T-cell (primary cell): ENCODE measurements at regions not wholly inside any gene's neighbourhood (a gene's known extent, or its start where the extent isn't known, plus 50 kb on each side); places are given as distances from the start of the nearest gene placed in this dataset.

Source experiments
- ATAC-seq, 4 experiments: fragments of 200-7000 bp in 3 of 4; fragments of 150-1000 bp in 1 of 4; cut with Tn5 transposase; replicated peaks in 1 of 4; 1 replicate in 3 of 4; 2 replicates in 1 of 4; pipeline ENCODE4 v1.10.0; 2021; ENCODE audit warnings: moderate library complexity in 3 of 4, mild to moderate bottlenecking in 2 of 4, moderate number of reproducible peaks in 1 of 4
- CTCF ChIA-PET, 2 donors: fragments of 300-600 bp; sonication (Branson Sonifier 250); formaldehyde crosslinking; loops; one replicate each; lab custom pipeline; 2022; ENCODE audit warnings: antibody characterized with exemption in 2 of 2; lab: Charles Lee
- POLR2A ChIA-PET, 2 donors: fragments of 300-600 bp; sonication (Branson Sonifier 250); formaldehyde crosslinking; loops; one replicate each; lab custom pipeline; 2022; ENCODE audit warnings: antibody characterized with exemption in 2 of 2; lab: Charles Lee
- DNase-seq, 35 experiments: peaks; one replicate each; pipeline versions ENCODE4 v3.0.0 to v3.0.0-alpha.2; 2013 to 2023
- H3K27ac ChIP-seq: one replicate; pipeline ENCODE4 v1.5.1; 2013; ENCODE audit warnings: low read length
- H3K27me3 ChIP-seq, 2 experiments: replicated peaks in 1 of 2; 1 replicate in 1 of 2; 2 replicates in 1 of 2; pipeline versions ENCODE4 v1.6.1 to v1.7.0; 2013; ENCODE audit warnings: low read length in 1 of 2, mixed read lengths in 1 of 2; ENCODE audit not compliant: control insufficient read depth in 2 of 2, insufficient read depth in 2 of 2; ENCODE audit errors: extremely low read depth in 1 of 2
- H3K36me3 ChIP-seq, 2 donors: 1 replicate in 1 of 2; 2 replicates in 1 of 2; pipeline versions ENCODE4 v1.6.1 to v1.7.0; 2013; ENCODE audit warnings: low read length in 1 of 2; ENCODE audit not compliant: control insufficient read depth in 2 of 2, insufficient read depth in 1 of 2; ENCODE audit errors: extremely low read depth in 1 of 2
- H3K4me1 ChIP-seq, 2 experiments: 1 replicate in 1 of 2; 2 replicates in 1 of 2; pipeline versions ENCODE4 v1.6.1 to v1.7.0; 2013; ENCODE audit warnings: low read length in 2 of 2, mixed read lengths in 1 of 2; ENCODE audit not compliant: insufficient read depth in 2 of 2, control insufficient read depth in 1 of 2; ENCODE audit errors: extremely low read depth in 1 of 2
- H3K4me3 ChIP-seq, 2 donors: 1 replicate in 1 of 2; 2 replicates in 1 of 2; pipeline versions ENCODE4 v1.5.1 to v1.7.0; 2013; ENCODE audit warnings: mild to moderate bottlenecking in 2 of 2, low read length in 1 of 2, moderate library complexity in 1 of 2; ENCODE audit not compliant: control insufficient read depth in 1 of 2; ENCODE audit errors: extremely low read depth in 1 of 2
- H3K9me3 ChIP-seq: 2 replicates; pipeline ENCODE4 v1.7.0; 2013
- H3K27ac Mint-ChIP-seq, 2 donors: one replicate each; pipeline ENCODE4 v1.8.0; 2020 to 2021; ENCODE audit warnings: mild to moderate bottlenecking in 2 of 2, mixed read lengths in 2 of 2
- H3K27me3 Mint-ChIP-seq, 2 donors: one replicate each; pipeline ENCODE4 v1.8.0; 2021 to 2022; ENCODE audit warnings: mixed read lengths in 2 of 2
- H3K36me3 Mint-ChIP-seq: one replicate; pipeline ENCODE4 v1.8.0; 2021; ENCODE audit warnings: mixed read lengths
- H3K4me1 Mint-ChIP-seq, 3 donors: one replicate each; pipeline ENCODE4 v1.8.0; 2020 to 2022; ENCODE audit warnings: mixed read lengths in 3 of 3, mild to moderate bottlenecking in 1 of 3
- H3K4me3 Mint-ChIP-seq, 3 donors: one replicate each; pipeline ENCODE4 v1.8.0; 2020 to 2022; ENCODE audit warnings: mild to moderate bottlenecking in 3 of 3, mixed read lengths in 3 of 3, moderate library complexity in 3 of 3
- H3K9me3 Mint-ChIP-seq, 3 donors: one replicate each; pipeline ENCODE4 v1.8.0; 2020 to 2022; ENCODE audit warnings: mixed read lengths in 3 of 3
- WGBS: methylation state at CpG from one replicate; pipeline ENCODE4 v1.1.5; 2013; ENCODE audit warnings: missing lambda C conversion rate; ENCODE audit not compliant: insufficient coverage; 5-methylcytosine and 5-hydroxymethylcytosine counted together

DNA sequence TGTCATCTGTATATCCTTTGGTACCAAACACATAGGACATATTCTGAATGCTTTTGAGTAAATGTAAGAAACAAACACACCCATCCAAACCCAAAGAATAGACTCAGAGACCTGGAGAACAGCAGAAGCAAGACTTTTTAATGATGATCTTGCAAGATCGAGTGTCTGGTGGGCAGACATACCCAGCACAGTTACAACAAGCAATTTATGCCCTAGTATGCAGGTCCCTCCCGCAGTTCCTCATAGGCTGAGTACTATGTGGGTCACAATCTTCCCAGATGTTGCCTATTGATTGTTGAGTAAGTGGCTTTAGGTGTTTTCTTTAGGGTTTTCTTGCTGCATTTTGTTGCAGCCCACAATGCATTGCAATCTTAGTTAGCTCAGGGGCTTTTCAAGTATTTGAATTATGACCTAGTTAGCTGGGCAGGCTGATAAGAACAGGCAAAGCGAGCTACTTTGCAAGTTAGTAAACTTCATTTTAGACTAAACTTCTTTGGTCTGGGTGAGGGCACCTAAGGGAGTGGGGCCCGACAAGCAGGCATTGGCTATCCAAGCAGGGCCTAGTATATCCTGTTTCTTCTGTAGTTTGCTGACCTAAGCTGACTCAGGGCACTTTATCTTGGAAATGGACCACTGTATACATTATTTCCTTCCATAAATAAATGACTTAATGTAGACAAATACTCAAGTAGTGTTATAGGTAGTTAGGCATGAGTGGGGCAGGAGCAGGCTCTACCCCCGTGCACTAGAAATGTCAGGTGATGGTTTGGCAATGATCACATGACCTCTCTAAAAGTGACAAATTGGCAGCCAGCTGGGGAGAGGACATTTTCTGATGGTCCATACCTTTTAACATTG lies 87.3 kb upstream of the LIPC start:
- Mint-ChIP-seq H3K27me3 (no peaks in the 10 kb centered on the region), H3K4me1 (peaks cover 0 to 6% (median 0%) of the 10 kb centered on the region in 3 donors), H3K4me3 (no peak overlapping the region), H3K9me3 (no peaks in the 10 kb centered on the region), H3K27ac (no peak overlapping the region), H3K36me3 (no peaks in the 10 kb centered on the region)
- no peaks in the 10 kb centered on the region for H3K9me3 ChIP-seq
- DNase-seq (no peak), ATAC-seq (no peak)
- H3K4me3 ChIP-seq, result no peak overlapping the region
- no peaks in the 10 kb centered on the region for H3K27me3 ChIP-seq
- no peak overlapping the region for H3K27ac ChIP-seq
- no peaks in the 10 kb centered on the region for H3K4me1 ChIP-seq
- WGBS, result 100% methylated on average over 1 of the region's 5 CpGs
- H3K36me3 ChIP-seq, result no peaks in the 10 kb centered on the region
- CTCF ChIA-PET, result no interaction called here
- POLR2A ChIA-PET, result interaction anchor here (0.6 to 0.8 kb wide), 2 partner anchors 21 to 22 kb away, joined by 3 read pairs; no protein-coding TSS in a partner anchor

GRCh38 chr15:58346361-58346760 lies 85.4 kb upstream of the LIPC start:
- WGBS, result 94% methylated on average over 2 of the region's 3 CpGs
- no peaks in the 10 kb centered on the region for H3K9me3 Mint-ChIP-seq
- DNase-seq (no peak), ATAC-seq (no peak)
- no peaks in the 10 kb centered on the region for H3K4me1 ChIP-seq
- H3K9me3 ChIP-seq, result no peaks in the 10 kb centered on the region
- H3K36me3 ChIP-seq, result no peaks in the 10 kb centered on the region
- H3K27ac Mint-ChIP-seq, result no peak overlapping the region
- ChIA-PET CTCF (no interaction called here), POLR2A (no interaction called here)
- H3K27ac ChIP-seq, result no peak overlapping the region
- no peak overlapping the region for H3K4me3 ChIP-seq
- peaks cover 0 to 4% of the 10 kb centered on the region in 2 experiments for H3K27me3 ChIP-seq
- no peak overlapping the region for H3K4me3 Mint-ChIP-seq
- H3K4me1 Mint-ChIP-seq, result peaks cover 0 to 6% (median 0%) of the 10 kb centered on the region in 3 donors
- H3K27me3 Mint-ChIP-seq, result no peaks in the 10 kb centered on the region
- H3K36me3 Mint-ChIP-seq, result no peaks in the 10 kb centered on the region

DNA sequence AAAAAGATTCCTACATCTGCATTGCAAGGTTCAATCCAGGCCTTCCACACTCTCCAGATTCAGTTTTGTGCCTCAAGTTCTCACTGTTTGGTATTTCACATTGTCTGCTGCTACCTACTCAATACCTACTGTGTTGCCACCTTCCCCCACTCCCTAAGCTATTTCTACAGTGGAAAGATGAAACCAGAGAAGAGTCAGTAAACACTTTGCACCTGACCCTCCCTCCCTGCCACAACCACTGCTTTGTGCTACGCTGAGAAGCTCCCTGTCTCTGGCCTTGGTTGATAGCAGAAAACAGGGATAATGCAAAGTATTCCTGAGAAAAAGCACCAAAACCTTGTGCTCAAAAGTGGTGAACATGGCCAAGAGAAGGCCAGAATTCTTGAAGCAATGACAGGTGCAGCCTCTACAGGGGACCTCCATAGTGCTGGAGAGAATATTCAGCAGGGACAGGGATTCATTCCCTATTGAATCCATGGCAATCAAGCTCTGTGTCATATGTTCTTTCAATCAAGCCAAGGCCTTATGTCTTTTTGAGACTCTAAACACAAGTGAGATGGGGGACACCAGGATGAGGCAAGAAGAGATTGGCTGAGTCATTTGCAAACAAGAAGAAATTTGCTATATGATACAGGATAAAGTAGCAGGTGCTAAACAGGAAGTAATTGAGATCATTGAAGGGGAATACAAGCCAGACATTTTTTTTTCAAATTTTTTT lies 83.5 kb upstream of the LIPC start:
- Histone ChIP-seq H3K4me1 (no peaks in the 10 kb centered on the region), H3K27me3 (peaks cover 0 to 4% of the 10 kb centered on the region in 2 experiments), H3K27ac (no peak overlapping the region), H3K9me3 (no peaks in the 10 kb centered on the region), H3K4me3 (no peak overlapping the region), H3K36me3 (no peaks in the 10 kb centered on the region)
- Mint-ChIP-seq H3K36me3 (no peaks in the 10 kb centered on the region), H3K4me3 (no peak overlapping the region), H3K9me3 (no peaks in the 10 kb centered on the region), H3K4me1 (peaks cover 0 to 6% (median 0%) of the 10 kb centered on the region in 3 donors), H3K27me3 (no peaks in the 10 kb centered on the region), H3K27ac (no peak overlapping the region)
- CTCF ChIA-PET, result no interaction called here
- no peak for ATAC-seq
- 100% methylated on average over 1 of the region's 1 CpG for WGBS
- DNase-seq, result no peak
- POLR2A ChIA-PET, result no interaction called here

DNA sequence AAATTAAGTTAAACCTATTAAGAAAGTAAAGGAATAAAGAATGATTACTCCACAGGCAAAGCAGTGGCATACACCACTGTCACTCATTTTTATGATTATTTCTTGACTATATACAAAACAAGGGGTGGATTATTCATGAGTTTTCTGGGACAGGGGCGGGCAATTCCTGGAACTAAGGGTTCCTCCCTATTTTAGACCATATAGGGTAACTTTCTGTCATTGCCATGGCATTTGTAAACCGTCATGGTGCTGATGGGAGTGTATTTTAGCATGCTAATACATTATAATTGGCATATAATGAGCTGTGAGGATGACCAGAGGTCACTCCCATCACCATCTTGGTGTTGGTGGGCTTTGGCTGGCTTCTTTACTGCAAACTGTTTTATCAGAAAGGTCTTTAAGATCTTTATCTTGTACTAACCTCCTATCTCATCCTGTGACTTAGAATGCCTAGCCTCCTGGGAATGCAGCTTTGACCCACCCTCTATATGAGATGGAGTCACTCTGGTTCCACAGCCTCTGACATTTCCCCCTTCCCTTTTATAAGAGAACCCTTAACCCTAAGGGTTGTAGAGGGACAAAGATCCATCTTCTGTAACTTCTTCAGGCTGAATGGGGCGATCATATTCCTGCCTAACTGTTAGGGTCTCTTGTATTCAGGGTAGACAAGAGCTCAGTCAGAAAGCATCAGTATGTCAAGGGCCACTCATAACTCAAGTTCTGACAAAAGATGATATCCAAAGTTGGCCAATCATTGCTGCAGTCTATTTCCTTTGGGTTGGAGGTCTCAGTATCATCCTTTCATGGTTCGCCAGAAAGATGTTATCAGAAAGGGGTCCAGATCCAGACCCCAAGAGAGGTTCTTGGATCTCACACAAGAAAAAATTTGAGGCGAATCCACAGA lies 79.5 kb upstream of the LIPC start:
- ChIA-PET CTCF (interaction anchor here in 1 of 2 donors (0.6 kb wide), 1 partner anchor 82 kb away, joined by 3 read pairs; no protein-coding TSS in a partner anchor), POLR2A (interaction anchor here in 1 of 2 donors (0.6 kb wide), 1 partner anchor 1339 kb away, joined by 3 read pairs; no protein-coding TSS in a partner anchor)
- 100% methylated on average over 1 of the region's 5 CpGs for WGBS
- Histone ChIP-seq H3K9me3 (no peaks in the 10 kb centered on the region), H3K36me3 (no peaks in the 10 kb centered on the region), H3K27me3 (peaks cover 0 to 13% of the 10 kb centered on the region in 2 experiments), H3K4me1 (peaks cover 1 to 4% of the 10 kb centered on the region in 2 experiments), H3K27ac (no peak overlapping the region), H3K4me3 (no peak overlapping the region)
- ATAC-seq (no peak), DNase-seq (no peak)
- Mint-ChIP-seq H3K4me3 (no peak overlapping the region), H3K9me3 (no peaks in the 10 kb centered on the region), H3K36me3 (no peaks in the 10 kb centered on the region), H3K4me1 (peaks cover 2 to 14% (median 3%) of the 10 kb centered on the region in 3 donors), H3K27ac (no peak overlapping the region), H3K27me3 (peaks cover 0 to 2% of the 10 kb centered on the region in 2 donors)

DNA sequence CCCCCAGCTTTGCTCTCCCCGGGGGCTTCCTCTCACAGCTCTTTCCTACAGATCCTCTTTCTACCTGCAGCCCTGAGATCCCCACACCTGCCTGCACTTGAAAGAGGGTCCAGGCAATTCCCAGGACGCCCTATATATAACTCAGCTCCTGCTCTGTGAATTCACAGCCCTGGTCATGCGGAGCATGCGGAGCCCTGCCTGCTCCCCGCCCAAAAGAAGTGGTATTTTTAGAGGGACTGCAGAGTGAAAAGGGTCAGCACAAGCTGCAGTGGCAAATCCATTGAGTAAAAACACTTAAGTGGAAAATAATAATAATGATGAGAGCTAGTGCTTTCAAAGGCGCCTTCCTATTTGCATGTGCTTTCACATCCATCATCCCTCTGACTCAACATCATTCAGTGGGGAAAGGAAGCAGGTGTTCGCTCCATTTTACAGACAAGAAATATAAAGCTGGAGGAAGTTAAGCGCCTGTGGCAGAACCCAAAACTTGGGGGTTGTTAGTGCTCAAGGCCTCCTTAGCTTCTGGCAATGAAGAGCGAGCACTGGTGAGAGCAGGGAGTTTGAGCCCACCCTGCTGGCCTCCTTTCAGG lies 76.3 kb upstream of the LIPC start:
- Mint-ChIP-seq H3K4me3 (no peak overlapping the region), H3K27me3 (peaks cover 0 to 2% of the 10 kb centered on the region in 2 donors), H3K9me3 (no peaks in the 10 kb centered on the region), H3K4me1 (peaks cover 21 to 33% (median 21%) of the 10 kb centered on the region in 3 donors), H3K36me3 (no peaks in the 10 kb centered on the region), H3K27ac (peak overlapping the region in 1 of 2 donors; percentile 17)
- Histone ChIP-seq H3K27me3 (peaks cover 0 to 12% of the 10 kb centered on the region in 2 experiments), H3K36me3 (no peaks in the 10 kb centered on the region), H3K27ac (no peak overlapping the region), H3K4me3 (no peak overlapping the region), H3K9me3 (no peaks in the 10 kb centered on the region), H3K4me1 (peaks cover 19 to 20% of the 10 kb centered on the region in 2 experiments)
- DNase-seq (no peak), ATAC-seq (no peak)
- 80% methylated on average over 3 of the region's 9 CpGs for WGBS
- POLR2A ChIA-PET, result no interaction called here
- CTCF ChIA-PET, result no interaction called here
